ENCODE measurements at regions not wholly inside any gene's neighbourhood (a gene's known extent, or its start where the extent isn't known, plus 50 kb on each side); places are given as distances from the start of the nearest gene placed in this dataset.
A peak's percentile ranks its signal among the peaks of the same experiment; 100 is the strongest.

GRCh38 chr6:5905431-5906339 lies 101.0 kb downstream of the NRN1 start:
- in situ Hi-C loops (cut with HindIII; ENCODE audit: low pct_ligation_motif_present, low sequenced_read_pairs): no loop called here
- Histone ChIP-seq H3K36me3 (replicated peaks) (no peaks in the 10 kb centered on the region), H3K4me3 (ENCODE audit: low read depth, low read length) (no peak overlapping the region), H3K27me3 (replicated peaks) (no peaks in the 10 kb centered on the region), H3K27ac (no peak overlapping the region)
- DNase-seq: peak; percentile 87
- no peak for TF ChIP-seq CTCF (IDR thresholded peaks at IDR 0.05; ENCODE audit: low read depth, low read length, missing control alignments)

- no peaks in the 10 kb centered on the region for H3K27me3 ChIP-seq (replicated peaks)
- DNase-seq: no peak
- in situ Hi-C loops (cut with HindIII; ENCODE audit: low pct_ligation_motif_present, low sequenced_read_pairs): no loop called here
- H3K4me3 ChIP-seq (ENCODE audit: low read depth, low read length): no peak overlapping the region
- no peak overlapping the region for H3K27ac ChIP-seq
- H3K36me3 ChIP-seq (replicated peaks): no peaks in the 10 kb centered on the region
- no peak for TF ChIP-seq CTCF (IDR thresholded peaks at IDR 0.05; ENCODE audit: low read depth, low read length, missing control alignments)
These were observed 102.2 kb downstream of the NRN1 start for GRCh38 chr6:5904532-5904931.

GRCh38 chr6:5899216-5900045 lies 107.3 kb downstream of the NRN1 start:
- no peak for DNase-seq
- Histone ChIP-seq H3K36me3 (replicated peaks) (no peaks in the 10 kb centered on the region), H3K4me3 (ENCODE audit: low read depth, low read length) (no peak overlapping the region), H3K27ac (no peak overlapping the region), H3K27me3 (replicated peaks) (no peaks in the 10 kb centered on the region)
- in situ Hi-C loops (cut with HindIII; ENCODE audit: low pct_ligation_motif_present, low sequenced_read_pairs): no loop called here
- TF ChIP-seq CTCF (IDR thresholded peaks at IDR 0.05; ENCODE audit: low read depth, low read length, missing control alignments): no peak

- Histone ChIP-seq H3K27ac (no peak overlapping the region), H3K4me3 (ENCODE audit: low read depth, low read length) (no peak overlapping the region), H3K27me3 (replicated peaks) (no peaks in the 10 kb centered on the region), H3K36me3 (replicated peaks) (no peaks in the 10 kb centered on the region)
- DNase-seq: no peak
- no peak for TF ChIP-seq CTCF (IDR thresholded peaks at IDR 0.05; ENCODE audit: low read depth, low read length, missing control alignments)
- in situ Hi-C loops (cut with HindIII; ENCODE audit: low pct_ligation_motif_present, low sequenced_read_pairs): no loop called here
These were observed 108.2 kb downstream of the NRN1 start for GRCh38 chr6:5898563-5898962.

- in situ Hi-C loops (cut with HindIII; ENCODE audit: low pct_ligation_motif_present, low sequenced_read_pairs): no loop called here
- TF ChIP-seq CTCF (IDR thresholded peaks at IDR 0.05; ENCODE audit: low read depth, low read length, missing control alignments): no peak
- Histone ChIP-seq H3K36me3 (replicated peaks) (no peaks in the 10 kb centered on the region), H3K27me3 (replicated peaks) (no peaks in the 10 kb centered on the region), H3K4me3 (ENCODE audit: low read depth, low read length) (no peak overlapping the region), H3K27ac (no peak overlapping the region)
- DNase-seq: no peak
These were observed 108.6 kb downstream of the NRN1 start for GRCh38 chr6:5898102-5898501.
